Heart left ventricle (tissue), 13 donors: ENCODE measurements at regions not wholly inside any gene's neighbourhood (a gene's known extent, or its start where the extent isn't known, plus 50 kb on each side); places are given as distances from the start of the nearest gene placed in this dataset.

Experiments
- POLR2A ChIP-seq, 2 donors: fragments of 450-650 bp; IDR thresholded peaks; one replicate each; pipeline ENCODE4 v1.6.1; 2017; ENCODE audit warnings: antibody characterized with exemption in 2 of 2, mild to moderate bottlenecking in 2 of 2, moderate library complexity in 2 of 2
- TF ChIP-seq, protein P1 (sequence below), 12 donors: fragments of 200-600 bp; sonication (generic) in 4 of 12; IDR thresholded peaks; one replicate each; pipeline versions ENCODE4 v1.5.0 to v1.8.0; 2018 to 2022; ENCODE audit warnings: antibody characterized with exemption in 12 of 12, mild to moderate bottlenecking in 5 of 12
- donor health status: ischemic (EF 13 %, LVEDD 7.1; RV severe dilation, severe dysfunction).
- donor health status: DM: no; HTN: yes; CAD: no.
- donor health status: DM: no; HTN: no; CAD: no.
- donor health status: ischemic (EF 25% LVEDD 6.9; RV normal size, moderate dysfunction).
- donor health status: ischemic (EF 25% LVEDD 5.7; RV mildly dilated, moderate dysfunction).
- donor health status: ischemic (EF 35%, LVEDD 5.7; RV mildly dilated, moderate dysfunction).
- donor health status: nonischemic (EF 11% LVEDD 7.7; RV severe dilation, severe dysfunction).
- donor health status: DM: yes; HTN: yes; CAD: no.
- donor health status: PGD.
- donor health status: ischemic (EF 29% LVEDD 5.4; RV normal size, mild dysfunction).
- donor health status: nonischemic (EF 23%, LVEDD 6.1; RV moderate dilation, normal function).

GRCh38 chr5:93930098-93930497, 188.7 kb upstream of the POU5F2 start:
- no peak for TF ChIP-seq POLR2A (IDR thresholded peaks at IDR 0.05)
- TF ChIP-seq, protein P1, sequence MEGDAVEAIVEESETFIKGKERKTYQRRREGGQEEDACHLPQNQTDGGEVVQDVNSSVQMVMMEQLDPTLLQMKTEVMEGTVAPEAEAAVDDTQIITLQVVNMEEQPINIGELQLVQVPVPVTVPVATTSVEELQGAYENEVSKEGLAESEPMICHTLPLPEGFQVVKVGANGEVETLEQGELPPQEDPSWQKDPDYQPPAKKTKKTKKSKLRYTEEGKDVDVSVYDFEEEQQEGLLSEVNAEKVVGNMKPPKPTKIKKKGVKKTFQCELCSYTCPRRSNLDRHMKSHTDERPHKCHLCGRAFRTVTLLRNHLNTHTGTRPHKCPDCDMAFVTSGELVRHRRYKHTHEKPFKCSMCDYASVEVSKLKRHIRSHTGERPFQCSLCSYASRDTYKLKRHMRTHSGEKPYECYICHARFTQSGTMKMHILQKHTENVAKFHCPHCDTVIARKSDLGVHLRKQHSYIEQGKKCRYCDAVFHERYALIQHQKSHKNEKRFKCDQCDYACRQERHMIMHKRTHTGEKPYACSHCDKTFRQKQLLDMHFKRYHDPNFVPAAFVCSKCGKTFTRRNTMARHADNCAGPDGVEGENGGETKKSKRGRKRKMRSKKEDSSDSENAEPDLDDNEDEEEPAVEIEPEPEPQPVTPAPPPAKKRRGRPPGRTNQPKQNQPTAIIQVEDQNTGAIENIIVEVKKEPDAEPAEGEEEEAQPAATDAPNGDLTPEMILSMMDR (IDR thresholded peaks at IDR 0.05), result no peak
